ENCODE measurements at regions not wholly inside any gene's neighbourhood (a gene's known extent, or its start where the extent isn't known, plus 50 kb on each side); places are given as distances from the start of the nearest gene placed in this dataset.

GRCh38 chr7:155162422-155162821, 92.3 kb downstream of the HTR5A start:
- Histone ChIP-seq H3K4me3 (replicated peaks; ENCODE audit: insufficient read depth, low read length) (no peak overlapping the region), H3K27ac (replicated peaks) (no peak overlapping the region), H3K27me3 (ENCODE audit: insufficient read depth, poor library complexity, severe bottlenecking) (no peaks in the 10 kb centered on the region)
- TF ChIP-seq, protein P1, sequence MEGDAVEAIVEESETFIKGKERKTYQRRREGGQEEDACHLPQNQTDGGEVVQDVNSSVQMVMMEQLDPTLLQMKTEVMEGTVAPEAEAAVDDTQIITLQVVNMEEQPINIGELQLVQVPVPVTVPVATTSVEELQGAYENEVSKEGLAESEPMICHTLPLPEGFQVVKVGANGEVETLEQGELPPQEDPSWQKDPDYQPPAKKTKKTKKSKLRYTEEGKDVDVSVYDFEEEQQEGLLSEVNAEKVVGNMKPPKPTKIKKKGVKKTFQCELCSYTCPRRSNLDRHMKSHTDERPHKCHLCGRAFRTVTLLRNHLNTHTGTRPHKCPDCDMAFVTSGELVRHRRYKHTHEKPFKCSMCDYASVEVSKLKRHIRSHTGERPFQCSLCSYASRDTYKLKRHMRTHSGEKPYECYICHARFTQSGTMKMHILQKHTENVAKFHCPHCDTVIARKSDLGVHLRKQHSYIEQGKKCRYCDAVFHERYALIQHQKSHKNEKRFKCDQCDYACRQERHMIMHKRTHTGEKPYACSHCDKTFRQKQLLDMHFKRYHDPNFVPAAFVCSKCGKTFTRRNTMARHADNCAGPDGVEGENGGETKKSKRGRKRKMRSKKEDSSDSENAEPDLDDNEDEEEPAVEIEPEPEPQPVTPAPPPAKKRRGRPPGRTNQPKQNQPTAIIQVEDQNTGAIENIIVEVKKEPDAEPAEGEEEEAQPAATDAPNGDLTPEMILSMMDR (IDR thresholded peaks at IDR 0.05; ENCODE audit: insufficient read depth, low read length), result no peak
- TF ChIP-seq REST (IDR thresholded peaks at IDR 0.05; ENCODE audit: insufficient replicate concordance, low read depth), result no peak
- TF ChIP-seq POLR2AphosphoS5 (IDR thresholded peaks at IDR 0.05; ENCODE audit: low read depth), result no peak
- TF ChIP-seq GABPA (IDR thresholded peaks at IDR 0.05; ENCODE audit: low read depth), result no peak
- no peak for TF ChIP-seq SPI1 (IDR thresholded peaks at IDR 0.05; ENCODE audit: borderline replicate concordance, low read depth)
- DNase-seq (ENCODE audit: low read depth in 1 of 2, low spot score in 1 of 2), result no peak

GRCh38 chr7:155163696-155164095, 93.6 kb downstream of the HTR5A start:
- DNase-seq (ENCODE audit: low read depth in 1 of 2, low spot score in 1 of 2), result no peak
- no peak overlapping the region for H3K4me3 ChIP-seq (replicated peaks; ENCODE audit: insufficient read depth, low read length)
- H3K27me3 ChIP-seq (ENCODE audit: insufficient read depth, poor library complexity, severe bottlenecking), result no peaks in the 10 kb centered on the region
- no peak overlapping the region for H3K27ac ChIP-seq (replicated peaks)
- TF ChIP-seq REST (IDR thresholded peaks at IDR 0.05; ENCODE audit: insufficient replicate concordance, low read depth) (no peak), GABPA (IDR thresholded peaks at IDR 0.05; ENCODE audit: low read depth) (no peak), SPI1 (IDR thresholded peaks at IDR 0.05; ENCODE audit: borderline replicate concordance, low read depth) (no peak), POLR2AphosphoS5 (IDR thresholded peaks at IDR 0.05; ENCODE audit: low read depth) (no peak)
- TF ChIP-seq, protein P1 (IDR thresholded peaks at IDR 0.05; ENCODE audit: insufficient read depth, low read length), result no peak

- TF ChIP-seq GABPA (IDR thresholded peaks at IDR 0.05; ENCODE audit: low read depth) (no peak), SPI1 (IDR thresholded peaks at IDR 0.05; ENCODE audit: borderline replicate concordance, low read depth) (no peak), REST (IDR thresholded peaks at IDR 0.05; ENCODE audit: insufficient replicate concordance, low read depth) (no peak), POLR2AphosphoS5 (IDR thresholded peaks at IDR 0.05; ENCODE audit: low read depth) (no peak)
- TF ChIP-seq, protein P1 (IDR thresholded peaks at IDR 0.05; ENCODE audit: insufficient read depth, low read length), result no peak
- Histone ChIP-seq H3K27ac (replicated peaks) (no peak overlapping the region), H3K27me3 (ENCODE audit: insufficient read depth, poor library complexity, severe bottlenecking) (no peaks in the 10 kb centered on the region), H3K4me3 (replicated peaks; ENCODE audit: insufficient read depth, low read length) (no peak overlapping the region)
- no peak for DNase-seq (ENCODE audit: low read depth in 1 of 2, low spot score in 1 of 2)
Measured at GRCh38 chr7:155164316-155164715, 94.2 kb downstream of the HTR5A start.

Data from HL-60 (cell line).